SK-N-SH (cell line): ENCODE measurements at regions not wholly inside any gene's neighbourhood (a gene's known extent, or its start where the extent isn't known, plus 50 kb on each side); places are given as distances from the start of the nearest gene placed in this dataset.

Source experiments
- CTCF ChIA-PET: fragments of 300-600, 350-600 bp; formaldehyde crosslinking; extraction: SDS; loops from one replicate; lab custom pipeline; 2021; lab: Yijun Ruan, JAX
- POLR2A ChIA-PET: fragments of 350-600 bp; sonication (Branson Sonifier 250); formaldehyde crosslinking; extraction: SDS; loops from one replicate; lab custom pipeline; 2020; ENCODE audit warnings: antibody characterized with exemption, inconsistent platforms; lab: Yijun Ruan, JAX
- DNase-seq: peaks from one replicate; pipeline ENCODE4 v3.0.0; 2012
- H2AFZ ChIP-seq: fragments of 200-600 bp; sonication (generic); 2 replicates; pipeline ENCODE4 v1.8.1; 2016; ENCODE audit warnings: antibody characterized with exemption, mild to moderate bottlenecking, low read depth
- H3F3A ChIP-seq: fragments of 200-600 bp; sonication (generic); replicated peaks from 2 replicates; pipeline ENCODE3; 2016; ENCODE audit warnings: antibody characterized with exemption, mild to moderate bottlenecking; ENCODE audit not compliant: insufficient read depth
- H3K27ac ChIP-seq, 2 experiments: fragments of 200-500 bp in 1 of 2; fragments of 200-600 bp in 1 of 2; sonication (Bioruptor generic) in 1 of 2; sonication (generic), shearing (Covaris generic) in 1 of 2; 2 replicates each; pipeline versions ENCODE4 v1.5.1 to v1.6.1; 2014 to 2016; ENCODE audit warnings: low read depth in 2 of 2, inconsistent platforms in 1 of 2, low read length in 1 of 2, mild to moderate bottlenecking in 1 of 2, mixed read lengths in 1 of 2
- H3K27me3 ChIP-seq: fragments of 200-600 bp; sonication (generic), shearing (Covaris generic); 2 replicates; pipeline ENCODE4 v1.6.1; 2016; ENCODE audit warnings: mixed run types; ENCODE audit not compliant: insufficient read depth
- H3K36me3 ChIP-seq, 2 experiments: fragments of 200-500 bp in 1 of 2; fragments of 200-600 bp in 1 of 2; sonication (Bioruptor generic) in 1 of 2; sonication (generic) in 1 of 2; replicated peaks in 1 of 2; 2 replicates each; pipeline versions ENCODE3 to v1.5.1; 2014 to 2016; ENCODE audit warnings: low read length in 1 of 2, mild to moderate bottlenecking in 1 of 2; ENCODE audit not compliant: insufficient read depth in 2 of 2, control insufficient read depth in 1 of 2
- H3K4me1 ChIP-seq, 2 experiments: fragments of 200-500 bp in 1 of 2; fragments of 200-600 bp in 1 of 2; sonication (Bioruptor generic) in 1 of 2; sonication (generic), shearing (Covaris generic) in 1 of 2; 2 replicates each; pipeline versions ENCODE4 v1.5.1 to v1.6.1; 2014 to 2016; ENCODE audit warnings: low read depth in 1 of 2, low read length in 1 of 2, mixed run types in 1 of 2; ENCODE audit not compliant: insufficient read depth in 2 of 2, control insufficient read depth in 1 of 2
- H3K4me2 ChIP-seq: fragments of 200-600 bp; sonication (generic), shearing (Covaris generic); 2 replicates; pipeline ENCODE4 v1.6.1; 2017; ENCODE audit warnings: mixed run types
- H3K4me3 ChIP-seq, 2 experiments: fragments of 200-500 bp in 1 of 2; fragments of 200-600 bp in 1 of 2; sonication (Bioruptor generic) in 1 of 2; sonication (generic), shearing (Covaris generic) in 1 of 2; 2 replicates each; pipeline versions ENCODE4 v1.5.1 to v1.8.1; 2014 to 2016; ENCODE audit warnings: low read depth in 2 of 2, inconsistent platforms in 1 of 2, low read length in 1 of 2, mild to moderate bottlenecking in 1 of 2, mixed read lengths in 1 of 2, moderate library complexity in 1 of 2
- H3K79me2 ChIP-seq: fragments of 200-600 bp; sonication (generic); 2 replicates; pipeline ENCODE4 v1.8.1; 2017; ENCODE audit warnings: mild to moderate bottlenecking; ENCODE audit not compliant: insufficient read depth
- H3K9ac ChIP-seq: fragments of 200-600 bp; sonication (generic); 2 replicates; pipeline ENCODE4 v1.6.1; 2017; ENCODE audit warnings: mixed run types
- H3K9me2 ChIP-seq: fragments of 200-600 bp; sonication (generic); 2 replicates; pipeline ENCODE4 v1.6.1; 2017; ENCODE audit warnings: mixed run types
- H3K9me3 ChIP-seq: fragments of 200-600 bp; sonication (generic); 2 replicates; pipeline ENCODE4 v1.6.1; 2017; ENCODE audit warnings: mixed run types, mild to moderate bottlenecking, moderate library complexity
- H4K20me1 ChIP-seq: fragments of 200-600 bp; sonication (generic); 2 replicates; pipeline ENCODE4 v1.6.1; 2017; ENCODE audit warnings: mild to moderate bottlenecking, mixed run types; ENCODE audit not compliant: insufficient read depth
- CTCF ChIP-seq: fragments of 200-600 bp; sonication (generic); IDR thresholded peaks from 2 replicates; pipeline ENCODE4 v1.6.1; 2017; ENCODE audit warnings: antibody characterized with exemption, mild to moderate bottlenecking, moderate library complexity
- FOXJ3 ChIP-seq: sonication (generic); formaldehyde crosslinking; IDR thresholded peaks from 2 replicates; pipeline ENCODE4 v1.5.1; 2020; ENCODE audit warnings: mild to moderate bottlenecking, missing genetic modification reagents
- JUND ChIP-seq: IDR thresholded peaks from 2 replicates; pipeline ENCODE4 v1.4.0; 2012
- TCF12 ChIP-seq: IDR thresholded peaks from 2 replicates; pipeline ENCODE4 v1.4.0; 2012
- TEAD4 ChIP-seq: IDR thresholded peaks from 2 replicates; pipeline ENCODE4 v1.4.0; 2012; ENCODE audit warnings: mild to moderate bottlenecking, borderline replicate concordance; ENCODE audit not compliant: insufficient read depth
- WGBS: methylation state at CpG from one replicate; pipeline ENCODE4 v1.1.6; 2017; ENCODE audit warnings: low lambda C conversion rate; 5-methylcytosine and 5-hydroxymethylcytosine counted together
- TF ChIP-seq, protein P1 (sequence below): fragments of 150-350 bp; IDR thresholded peaks from 2 replicates; pipeline ENCODE4 v1.6.1; 2017; ENCODE audit warnings: antibody characterized with exemption, low read length, low read depth, borderline replicate concordance
- TF ChIP-seq, protein P2 (sequence below): IDR thresholded peaks from 2 replicates; pipeline ENCODE4 v1.6.1; 2012; ENCODE audit warnings: mild to moderate bottlenecking, low read depth, low read length, moderate library complexity

GRCh38 chr4:20532116-20532790 lies 168.0 kb upstream of the PACRGL start:
- no peaks in the 10 kb centered on the region for H3K27me3 ChIP-seq
- no peak overlapping the region for H2AFZ ChIP-seq
- H3K4me1 ChIP-seq = peaks cover 0 to 12% of the 10 kb centered on the region in 2 experiments; a peak in 3 of 4 replicates
- H3F3A ChIP-seq = peaks cover 21% of the 10 kb centered on the region
- no peak overlapping the region for H3K4me3 ChIP-seq
- CTCF ChIA-PET = interaction anchor here (1.2 to 1.3 kb wide), 2 partner anchors 111 to 153 kb away, joined by 3 read pairs; no protein-coding TSS in a partner anchor
- H3K9me2 ChIP-seq = no peaks in the 10 kb centered on the region
- 83% methylated on average over 3 of the region's 3 CpGs for WGBS
- POLR2A ChIA-PET = no interaction called here
- H3K36me3 ChIP-seq = peaks cover 49 to 64% of the 10 kb centered on the region in 2 experiments
- no peak overlapping the region for H3K4me2 ChIP-seq
- H3K9ac ChIP-seq = no peak overlapping the region
- H3K27ac ChIP-seq = peak overlapping the region; percentile 28 to 60; a peak in 2 of 4 replicates
- TF ChIP-seq FOXJ3 (CRISPR knock-in tag) = no peak
- TF ChIP-seq CTCF = no peak
- TF ChIP-seq TEAD4 = no peak
- TF ChIP-seq, protein P1, sequence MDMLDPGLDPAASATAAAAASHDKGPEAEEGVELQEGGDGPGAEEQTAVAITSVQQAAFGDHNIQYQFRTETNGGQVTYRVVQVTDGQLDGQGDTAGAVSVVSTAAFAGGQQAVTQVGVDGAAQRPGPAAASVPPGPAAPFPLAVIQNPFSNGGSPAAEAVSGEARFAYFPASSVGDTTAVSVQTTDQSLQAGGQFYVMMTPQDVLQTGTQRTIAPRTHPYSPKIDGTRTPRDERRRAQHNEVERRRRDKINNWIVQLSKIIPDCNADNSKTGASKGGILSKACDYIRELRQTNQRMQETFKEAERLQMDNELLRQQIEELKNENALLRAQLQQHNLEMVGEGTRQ = no peak
- no peak for TF ChIP-seq JUND
- TF ChIP-seq, protein P2, sequence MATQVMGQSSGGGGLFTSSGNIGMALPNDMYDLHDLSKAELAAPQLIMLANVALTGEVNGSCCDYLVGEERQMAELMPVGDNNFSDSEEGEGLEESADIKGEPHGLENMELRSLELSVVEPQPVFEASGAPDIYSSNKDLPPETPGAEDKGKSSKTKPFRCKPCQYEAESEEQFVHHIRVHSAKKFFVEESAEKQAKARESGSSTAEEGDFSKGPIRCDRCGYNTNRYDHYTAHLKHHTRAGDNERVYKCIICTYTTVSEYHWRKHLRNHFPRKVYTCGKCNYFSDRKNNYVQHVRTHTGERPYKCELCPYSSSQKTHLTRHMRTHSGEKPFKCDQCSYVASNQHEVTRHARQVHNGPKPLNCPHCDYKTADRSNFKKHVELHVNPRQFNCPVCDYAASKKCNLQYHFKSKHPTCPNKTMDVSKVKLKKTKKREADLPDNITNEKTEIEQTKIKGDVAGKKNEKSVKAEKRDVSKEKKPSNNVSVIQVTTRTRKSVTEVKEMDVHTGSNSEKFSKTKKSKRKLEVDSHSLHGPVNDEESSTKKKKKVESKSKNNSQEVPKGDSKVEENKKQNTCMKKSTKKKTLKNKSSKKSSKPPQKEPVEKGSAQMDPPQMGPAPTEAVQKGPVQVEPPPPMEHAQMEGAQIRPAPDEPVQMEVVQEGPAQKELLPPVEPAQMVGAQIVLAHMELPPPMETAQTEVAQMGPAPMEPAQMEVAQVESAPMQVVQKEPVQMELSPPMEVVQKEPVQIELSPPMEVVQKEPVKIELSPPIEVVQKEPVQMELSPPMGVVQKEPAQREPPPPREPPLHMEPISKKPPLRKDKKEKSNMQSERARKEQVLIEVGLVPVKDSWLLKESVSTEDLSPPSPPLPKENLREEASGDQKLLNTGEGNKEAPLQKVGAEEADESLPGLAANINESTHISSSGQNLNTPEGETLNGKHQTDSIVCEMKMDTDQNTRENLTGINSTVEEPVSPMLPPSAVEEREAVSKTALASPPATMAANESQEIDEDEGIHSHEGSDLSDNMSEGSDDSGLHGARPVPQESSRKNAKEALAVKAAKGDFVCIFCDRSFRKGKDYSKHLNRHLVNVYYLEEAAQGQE = no peak
- TF ChIP-seq TCF12 = no peak
- no peaks in the 10 kb centered on the region for H3K9me3 ChIP-seq
- no peaks in the 10 kb centered on the region for H3K79me2 ChIP-seq
- DNase-seq = no peak
- H4K20me1 ChIP-seq = no peaks in the 10 kb centered on the region
